ENCODE measurements at regions not wholly inside any gene's neighbourhood (a gene's known extent, or its start where the extent isn't known, plus 50 kb on each side); places are given as distances from the start of the nearest gene placed in this dataset.

DNA sequence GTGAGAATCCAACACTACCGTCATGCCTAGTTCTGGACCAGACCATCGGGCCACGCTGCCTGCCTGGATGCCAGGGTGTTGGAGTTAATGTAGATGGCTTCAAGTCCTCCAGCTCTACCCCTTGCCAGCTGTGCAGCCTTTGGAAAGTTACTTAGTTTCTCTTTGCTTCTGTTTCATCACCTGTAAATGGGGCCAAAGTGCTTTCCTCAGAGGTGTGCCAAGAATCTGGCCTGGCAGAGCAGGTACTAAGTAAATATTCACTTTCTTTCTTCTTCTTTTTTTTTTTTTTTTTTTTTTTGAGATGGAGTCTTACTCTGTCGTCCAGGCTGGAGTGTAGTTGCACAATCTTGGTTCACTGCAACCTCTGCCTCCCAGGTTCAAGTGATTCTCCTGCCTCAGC, 159.5 kb upstream of the RPL38 start:
- TF ChIP-seq, protein P1, sequence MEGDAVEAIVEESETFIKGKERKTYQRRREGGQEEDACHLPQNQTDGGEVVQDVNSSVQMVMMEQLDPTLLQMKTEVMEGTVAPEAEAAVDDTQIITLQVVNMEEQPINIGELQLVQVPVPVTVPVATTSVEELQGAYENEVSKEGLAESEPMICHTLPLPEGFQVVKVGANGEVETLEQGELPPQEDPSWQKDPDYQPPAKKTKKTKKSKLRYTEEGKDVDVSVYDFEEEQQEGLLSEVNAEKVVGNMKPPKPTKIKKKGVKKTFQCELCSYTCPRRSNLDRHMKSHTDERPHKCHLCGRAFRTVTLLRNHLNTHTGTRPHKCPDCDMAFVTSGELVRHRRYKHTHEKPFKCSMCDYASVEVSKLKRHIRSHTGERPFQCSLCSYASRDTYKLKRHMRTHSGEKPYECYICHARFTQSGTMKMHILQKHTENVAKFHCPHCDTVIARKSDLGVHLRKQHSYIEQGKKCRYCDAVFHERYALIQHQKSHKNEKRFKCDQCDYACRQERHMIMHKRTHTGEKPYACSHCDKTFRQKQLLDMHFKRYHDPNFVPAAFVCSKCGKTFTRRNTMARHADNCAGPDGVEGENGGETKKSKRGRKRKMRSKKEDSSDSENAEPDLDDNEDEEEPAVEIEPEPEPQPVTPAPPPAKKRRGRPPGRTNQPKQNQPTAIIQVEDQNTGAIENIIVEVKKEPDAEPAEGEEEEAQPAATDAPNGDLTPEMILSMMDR (IDR thresholded peaks at IDR 0.05) = no peak
- TF ChIP-seq EP300 (IDR thresholded peaks at IDR 0.05) = no peak

Measured in tibial nerve (tissue), 4 donors.